ENCODE measurements at regions not wholly inside any gene's neighbourhood (a gene's known extent, or its start where the extent isn't known, plus 50 kb on each side); places are given as distances from the start of the nearest gene placed in this dataset.
A peak's percentile ranks its signal among the peaks of the same experiment; 100 is the strongest.

GRCh38 chr6:87938287-87938686 is 109.4 kb upstream of the SPACA1 start:
- DNase-seq, result no peak
- Histone ChIP-seq H3K27me3 (no peaks in the 10 kb centered on the region), H3K36me3 (no peaks in the 10 kb centered on the region), H3K4me1 (no peaks in the 10 kb centered on the region), H3K4me3 (no peak overlapping the region), H3K27ac (no peak overlapping the region), H3K9me3 (no peaks in the 10 kb centered on the region)
- TF ChIP-seq CTCF (IDR thresholded peaks at IDR 0.05), result no peak
- intact Hi-C loops (cut with DNase I; ENCODE audit: low total_unique reads), result no loop called here

- TF ChIP-seq CTCF (IDR thresholded peaks at IDR 0.05), result no peak
- Histone ChIP-seq H3K9me3 (no peaks in the 10 kb centered on the region), H3K4me3 (no peak overlapping the region), H3K4me1 (no peaks in the 10 kb centered on the region), H3K36me3 (no peaks in the 10 kb centered on the region), H3K27ac (no peak overlapping the region), H3K27me3 (no peaks in the 10 kb centered on the region)
- intact Hi-C loops (cut with DNase I; ENCODE audit: low total_unique reads), result no loop called here
- no peak for DNase-seq
Observed at GRCh38 chr6:87936065-87936464, 111.6 kb upstream of the SPACA1 start.

- H3K9me3 ChIP-seq, result no peaks in the 10 kb centered on the region
- no peak for TF ChIP-seq CTCF (IDR thresholded peaks at IDR 0.05)
Observed at GRCh38 chr6:87935196-87935595, 112.4 kb upstream of the SPACA1 start.

GRCh38 chr6:87932361-87932760 is 115.3 kb upstream of the SPACA1 start:
- intact Hi-C loops (cut with DNase I; ENCODE audit: low total_unique reads), result loop anchor here (5.0 kb wide), 1 partner anchor 940 kb away; no protein-coding TSS in a partner anchor
- DNase-seq, result no peak
- Histone ChIP-seq H3K27ac (no peak overlapping the region), H3K9me3 (no peaks in the 10 kb centered on the region), H3K36me3 (no peaks in the 10 kb centered on the region), H3K27me3 (no peaks in the 10 kb centered on the region), H3K4me3 (no peak overlapping the region), H3K4me1 (peaks cover 0 to 10% (median 4%) of the 10 kb centered on the region in 4 donors)
- no peak for TF ChIP-seq CTCF (IDR thresholded peaks at IDR 0.05)

More at GRCh38 chr6:87935196-87935595, 112.4 kb upstream of the SPACA1 start:
- H3K4me3 ChIP-seq, result no peak overlapping the region
- H3K27ac ChIP-seq, result no peak overlapping the region
- intact Hi-C loops (cut with DNase I; ENCODE audit: low total_unique reads), result no loop called here
- no peaks in the 10 kb centered on the region for H3K36me3 ChIP-seq
- H3K27me3 ChIP-seq, result no peaks in the 10 kb centered on the region
- no peak for DNase-seq
- peaks cover 0 to 2% (median under 1%) of the 10 kb centered on the region in 4 donors for H3K4me1 ChIP-seq

GRCh38 chr6:87929843-87930288 is 117.8 kb upstream of the SPACA1 start:
- Histone ChIP-seq H3K36me3 (no peaks in the 10 kb centered on the region), H3K27ac (no peak overlapping the region), H3K27me3 (no peaks in the 10 kb centered on the region), H3K4me3 (no peak overlapping the region), H3K9me3 (no peaks in the 10 kb centered on the region), H3K4me1 (peaks cover 0 to 10% (median 4%) of the 10 kb centered on the region in 4 donors)
- intact Hi-C loops (cut with DNase I; ENCODE audit: low total_unique reads), result loop anchor here (5.0 kb wide), 3 partner anchors 562 to 942 kb away; no protein-coding TSS in a partner anchor
- DNase-seq, result peak; percentile 91 to 92
- peak; percentile 87 to 94 for TF ChIP-seq CTCF (IDR thresholded peaks at IDR 0.05)

GRCh38 chr6:87926687-87927086 is 121.0 kb upstream of the SPACA1 start:
- Histone ChIP-seq H3K4me3 (no peak overlapping the region), H3K27ac (no peak overlapping the region), H3K36me3 (no peaks in the 10 kb centered on the region), H3K9me3 (no peaks in the 10 kb centered on the region), H3K4me1 (peaks cover 0 to 10% (median 4%) of the 10 kb centered on the region in 4 donors), H3K27me3 (no peaks in the 10 kb centered on the region)
- DNase-seq, result no peak
- TF ChIP-seq CTCF (IDR thresholded peaks at IDR 0.05), result no peak
- intact Hi-C loops (cut with DNase I; ENCODE audit: low total_unique reads), result loop anchor here (5.0 kb wide), 2 partner anchors 566 to 856 kb away; no protein-coding TSS in a partner anchor
